Stomach (tissue), 8 donors: ENCODE measurements at regions not wholly inside any gene's neighbourhood (a gene's known extent, or its start where the extent isn't known, plus 50 kb on each side); places are given as distances from the start of the nearest gene placed in this dataset.
"Not testable (repeated sequence)": the region's sequence is repeated elsewhere in the genome, so short reads cannot be mapped to it uniquely, and the experiment has no call there.

Experiments used
- DNase-seq, 2 donors: peaks; one replicate each; pipeline versions ENCODE4 v3.0.0 to v3.0.0-alpha.2; 2013 to 2019
- H3K27ac ChIP-seq, 5 donors: fragments of 200-600 bp in 4 of 5; sonication (generic) in 4 of 5; one replicate each; pipeline ENCODE4 v1.5.1; 2013 to 2019; ENCODE audit warnings: mild to moderate bottlenecking in 1 of 5, moderate library complexity in 1 of 5
- H3K27me3 ChIP-seq, 3 donors: fragments of 200-600 bp; sonication (generic); one replicate each; pipeline ENCODE4 v1.5.1; 2017 to 2019; ENCODE audit warnings: mixed run types in 1 of 3
- H3K36me3 ChIP-seq, 4 donors: fragments of 200-600 bp; sonication (generic); 1 replicate in 3 of 4; 2 replicates in 1 of 4; pipeline ENCODE4 v1.5.1; 2016 to 2019
- H3K4me1 ChIP-seq, 4 donors: fragments of 200-600 bp; sonication (generic); one replicate each; pipeline ENCODE4 v1.5.1; 2016 to 2019
- H3K4me3 ChIP-seq, 4 donors: fragments of 200-600 bp; sonication (generic) in 3 of 4; one replicate each; pipeline ENCODE4 v1.5.1; 2016 to 2019; ENCODE audit warnings: mild to moderate bottlenecking in 1 of 4
- H3K9me3 ChIP-seq, 4 donors: fragments of 200-600 bp; sonication (generic); one replicate each; pipeline ENCODE4 v1.5.1; 2016 to 2019
- CTCF ChIP-seq, 7 experiments: fragments of 450-650 bp in 4 of 7; fragments of 200-600 bp in 3 of 7; sonication (generic) in 3 of 7; IDR thresholded peaks; one replicate each; pipeline ENCODE4 v1.5.1; 2016 to 2019; ENCODE audit warnings: antibody characterized with exemption in 7 of 7, control low read depth in 2 of 7, mild to moderate bottlenecking in 1 of 7
- EP300 ChIP-seq: sonication (generic); formaldehyde crosslinking; IDR thresholded peaks from one replicate; pipeline ENCODE4 v1.6.1; 2017; ENCODE audit warnings: antibody characterized with exemption
- POLR2A ChIP-seq, 4 donors: fragments of 450-650 bp; IDR thresholded peaks; one replicate each; pipeline ENCODE4 v1.6.1; 2016; ENCODE audit warnings: antibody characterized with exemption in 4 of 4, control low read depth in 2 of 4, mild to moderate bottlenecking in 1 of 4, moderate library complexity in 1 of 4
- POLR2AphosphoS5 ChIP-seq, 3 donors: sonication (generic); formaldehyde crosslinking; IDR thresholded peaks; one replicate each; pipeline ENCODE4 v1.6.1; 2016; ENCODE audit warnings: antibody characterized with exemption in 3 of 3
- WGBS, 5 donors: extraction: QIAGEN DNeasy Blood & Tissue Kit in 3 of 5; methylation state at CpG; one replicate each; pipeline versions ENCODE4 v1.1.5 to v1.1.7; 2013 to 2018; 5-methylcytosine and 5-hydroxymethylcytosine counted together
- intact Hi-C: fragments of 100-400 bp; cut with DNase I; formaldehyde crosslinking; loops from one replicate; pipeline ENCODE4 v1.15.1; 2023; ENCODE audit warnings: low total_unique reads
- donor health status: healthy with polysubstance abuse.
- donor health status: Bipolar disorder and iron deficiency.
- donor health status: healthy.

DNA sequence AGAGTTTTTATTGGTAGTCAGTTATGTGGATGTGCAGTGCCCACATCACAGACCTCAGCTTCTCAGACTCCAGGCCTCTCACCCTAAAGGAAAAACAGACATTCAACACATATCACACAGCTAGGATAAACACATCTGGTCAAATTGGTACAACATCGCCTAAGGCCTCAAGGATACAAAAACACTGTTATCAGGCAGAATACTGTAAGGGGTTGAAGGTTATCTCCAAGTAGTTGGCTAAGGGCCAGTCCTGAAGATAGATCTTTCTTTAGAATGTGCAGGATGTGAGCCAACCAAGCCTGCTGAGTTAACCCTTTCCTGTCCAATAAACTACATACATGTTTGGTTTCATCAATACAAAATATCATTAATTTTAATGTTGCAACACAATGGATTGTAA is 308.4 kb upstream of the GJE1 start:
- peaks cover 0 to 6% (median 0%) of the 10 kb centered on the region in 4 donors for H3K9me3 ChIP-seq
- intact Hi-C loops: no loop called here
- DNase-seq: no peak
- WGBS, 5 donors: 21 to 53% (median 37%) methylated on average over 1 of the region's 1 CpG
- no peaks in the 10 kb centered on the region for H3K36me3 ChIP-seq
- TF ChIP-seq POLR2A (IDR thresholded peaks at IDR 0.05) (no peak), EP300 (no peak), CTCF (IDR thresholded peaks at IDR 0.05) (no peak), POLR2AphosphoS5 (IDR thresholded peaks at IDR 0.05) (no peak)
- no peak overlapping the region for H3K27ac ChIP-seq
- H3K4me3 ChIP-seq: no peak overlapping the region
- H3K4me1 ChIP-seq: no peaks in the 10 kb centered on the region
- H3K27me3 ChIP-seq: no peaks in the 10 kb centered on the region

DNA sequence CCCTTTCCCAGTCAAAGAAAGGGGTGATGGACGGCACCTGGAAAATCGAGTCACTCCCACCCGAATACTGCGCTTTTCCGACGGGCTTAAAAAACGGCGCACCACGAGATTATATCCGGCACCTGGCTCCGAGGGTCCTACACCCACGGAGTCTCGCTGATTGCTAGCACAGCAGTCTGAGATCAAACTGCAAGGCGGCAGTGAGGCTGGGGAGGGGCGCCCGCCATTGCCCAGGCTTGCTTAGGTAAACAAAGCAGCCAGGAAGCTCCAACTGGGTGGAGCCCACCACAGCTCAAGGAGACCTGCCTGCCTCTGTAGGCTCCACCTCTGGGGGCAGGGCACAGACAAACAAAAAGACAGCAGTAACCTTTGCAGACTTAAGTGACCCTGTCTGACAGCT is 317.7 kb upstream of the GJE1 start:
- H3K9me3 ChIP-seq, H3K4me3 ChIP-seq, DNase-seq, H3K27ac ChIP-seq, H3K36me3 ChIP-seq, H3K27me3 ChIP-seq, H3K4me1 ChIP-seq, intact Hi-C loops: not testable (repeated sequence)
- 84 to 92% (median 89%) methylated on average over 16 of the region's 16 CpGs for WGBS, 5 donors

- Histone ChIP-seq H3K27ac (no peak overlapping the region), H3K36me3 (no peaks in the 10 kb centered on the region), H3K9me3 (no peaks in the 10 kb centered on the region), H3K4me1 (no peaks in the 10 kb centered on the region), H3K4me3 (no peak overlapping the region), H3K27me3 (no peaks in the 10 kb centered on the region)
- WGBS, 5 donors: 68 to 80% (median 76%) methylated on average over 2 of the region's 2 CpGs
- intact Hi-C loops: no loop called here
- DNase-seq: no peak
- TF ChIP-seq CTCF (IDR thresholded peaks at IDR 0.05): no peak
These were observed 322.8 kb upstream of the GJE1 start for GRCh38 chr6:141809901-141810300.

DNA sequence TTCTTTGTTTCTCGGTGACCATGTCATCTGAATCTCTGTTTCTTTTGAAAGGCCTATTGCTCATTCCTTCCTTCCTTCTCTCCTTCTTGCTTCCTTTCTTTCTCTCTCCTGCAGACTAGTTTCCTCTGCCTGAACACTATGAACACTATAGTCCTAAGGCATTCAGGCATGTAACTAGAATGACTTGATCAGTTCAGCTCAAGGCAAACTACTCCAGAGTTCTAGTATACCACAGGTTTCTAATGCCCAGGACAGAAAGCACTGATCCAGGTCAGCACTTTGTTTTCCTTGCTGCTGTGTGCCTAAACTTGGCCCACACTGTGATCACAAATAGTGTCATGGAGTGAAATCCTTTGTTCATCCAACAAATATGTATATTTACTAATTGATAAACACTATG is 324.1 kb upstream of the GJE1 start:
- 75 to 94% (median 86%) methylated on average over 1 of the region's 1 CpG for WGBS, 5 donors
- no peaks in the 10 kb centered on the region for H3K27me3 ChIP-seq
- no peaks in the 10 kb centered on the region for H3K36me3 ChIP-seq
- intact Hi-C loops: no loop called here
- H3K27ac ChIP-seq: no peak overlapping the region
- no peak for TF ChIP-seq POLR2A (IDR thresholded peaks at IDR 0.05)
- TF ChIP-seq EP300: no peak
- no peak for TF ChIP-seq CTCF (IDR thresholded peaks at IDR 0.05)
- no peak for TF ChIP-seq POLR2AphosphoS5 (IDR thresholded peaks at IDR 0.05)
- H3K4me1 ChIP-seq: no peaks in the 10 kb centered on the region
- H3K9me3 ChIP-seq: no peaks in the 10 kb centered on the region
- H3K4me3 ChIP-seq: no peak overlapping the region
- no peak for DNase-seq

- H3K9me3 ChIP-seq, intact Hi-C loops, H3K27ac ChIP-seq, DNase-seq, H3K4me3 ChIP-seq, H3K36me3 ChIP-seq, H3K27me3 ChIP-seq, H3K4me1 ChIP-seq: not testable (repeated sequence)
- WGBS, 5 donors: 61 to 83% (median 78%) methylated on average over 1 of the region's 1 CpG
These were observed 331.8 kb upstream of the GJE1 start for GRCh38 chr6:141800973-141801372.

DNA sequence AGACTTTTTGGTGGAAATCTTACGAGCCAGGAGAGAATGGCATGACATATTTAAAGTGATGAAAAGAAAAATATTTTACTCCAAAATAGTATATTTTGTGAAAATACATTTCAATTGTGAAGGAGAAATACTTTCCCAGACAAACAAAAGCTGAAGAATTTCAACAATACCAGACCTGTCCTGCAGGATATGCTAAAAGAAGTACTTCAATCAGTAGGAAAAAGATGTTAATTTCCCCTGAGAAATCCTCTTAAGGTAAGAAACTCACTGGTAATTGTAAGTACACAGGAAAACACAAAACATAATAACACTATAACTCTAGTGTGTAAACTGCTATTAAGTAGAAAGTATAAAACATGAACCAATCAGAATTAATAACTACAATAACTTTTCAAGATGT is 341.8 kb upstream of the GJE1 start:
- DNase-seq: no peak
- no peaks in the 10 kb centered on the region for H3K4me1 ChIP-seq
- H3K36me3 ChIP-seq: no peaks in the 10 kb centered on the region
- intact Hi-C loops: no loop called here
- H3K27me3 ChIP-seq: no peaks in the 10 kb centered on the region
- 77 to 86% (median 81%) methylated on average over 1 of the region's 1 CpG for WGBS, 5 donors
- no peak for TF ChIP-seq CTCF (IDR thresholded peaks at IDR 0.05)
- TF ChIP-seq EP300: no peak
- no peak for TF ChIP-seq POLR2A (IDR thresholded peaks at IDR 0.05)
- no peak for TF ChIP-seq POLR2AphosphoS5 (IDR thresholded peaks at IDR 0.05)
- H3K9me3 ChIP-seq: peaks cover 0 to 4% (median 0%) of the 10 kb centered on the region in 4 donors
- H3K4me3 ChIP-seq: no peak overlapping the region
- no peak overlapping the region for H3K27ac ChIP-seq
